22Rv1 (cell line): ENCODE measurements at regions not wholly inside any gene's neighbourhood (a gene's known extent, or its start where the extent isn't known, plus 50 kb on each side); places are given as distances from the start of the nearest gene placed in this dataset.
"Not testable (repeated sequence)": the region's sequence is repeated elsewhere in the genome, so short reads cannot be mapped to it uniquely, and the experiment has no call there.

Source experiments
- H3K27ac ChIP-seq: fragments of 450-650 bp; 2 replicates; pipeline ENCODE4 v1.5.1; 2017
- ZFX ChIP-seq: fragments of 450-650 bp; IDR thresholded peaks from 2 replicates; pipeline ENCODE4 v1.6.1; 2017; ENCODE audit warnings: antibody characterized with exemption, borderline replicate concordance
- TF ChIP-seq, protein P1 (sequence below): fragments of 450-650 bp; IDR thresholded peaks from 2 replicates; pipeline ENCODE4 v1.5.1; 2017; ENCODE audit warnings: mild to moderate bottlenecking

DNA sequence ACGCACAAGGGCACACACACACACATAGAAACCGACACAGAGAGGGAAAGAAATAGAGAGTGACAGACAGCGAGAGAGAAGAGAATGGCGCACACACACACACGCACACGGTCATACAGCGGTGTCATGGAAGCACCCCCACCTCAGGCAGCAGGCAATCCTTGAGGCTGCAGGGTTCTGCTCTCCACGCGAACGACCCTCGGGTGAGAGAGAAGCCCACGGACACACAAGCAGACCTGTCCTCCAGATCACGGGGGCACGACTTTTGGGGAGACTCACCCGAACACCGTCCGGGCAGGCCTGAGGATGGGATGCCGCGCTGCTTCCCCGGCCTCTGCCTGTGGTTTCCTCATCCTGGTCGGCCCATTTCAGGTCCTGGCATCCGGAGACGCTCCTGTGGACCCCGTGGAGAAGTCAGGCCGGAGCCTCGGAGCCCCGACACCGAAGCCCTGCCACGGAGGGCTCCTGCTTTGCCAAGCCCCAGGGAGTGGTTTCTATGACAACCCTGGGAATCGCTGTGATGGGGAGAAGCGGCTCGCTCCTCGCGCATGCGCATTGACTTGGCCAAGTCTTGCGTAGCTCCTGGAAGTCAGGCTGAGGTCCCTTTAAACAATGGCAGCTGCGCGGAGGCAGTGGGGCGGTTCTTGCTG lies 118.2 kb upstream of the KCNJ18 start:
- no peak overlapping the region for H3K27ac ChIP-seq
- TF ChIP-seq, protein P1, sequence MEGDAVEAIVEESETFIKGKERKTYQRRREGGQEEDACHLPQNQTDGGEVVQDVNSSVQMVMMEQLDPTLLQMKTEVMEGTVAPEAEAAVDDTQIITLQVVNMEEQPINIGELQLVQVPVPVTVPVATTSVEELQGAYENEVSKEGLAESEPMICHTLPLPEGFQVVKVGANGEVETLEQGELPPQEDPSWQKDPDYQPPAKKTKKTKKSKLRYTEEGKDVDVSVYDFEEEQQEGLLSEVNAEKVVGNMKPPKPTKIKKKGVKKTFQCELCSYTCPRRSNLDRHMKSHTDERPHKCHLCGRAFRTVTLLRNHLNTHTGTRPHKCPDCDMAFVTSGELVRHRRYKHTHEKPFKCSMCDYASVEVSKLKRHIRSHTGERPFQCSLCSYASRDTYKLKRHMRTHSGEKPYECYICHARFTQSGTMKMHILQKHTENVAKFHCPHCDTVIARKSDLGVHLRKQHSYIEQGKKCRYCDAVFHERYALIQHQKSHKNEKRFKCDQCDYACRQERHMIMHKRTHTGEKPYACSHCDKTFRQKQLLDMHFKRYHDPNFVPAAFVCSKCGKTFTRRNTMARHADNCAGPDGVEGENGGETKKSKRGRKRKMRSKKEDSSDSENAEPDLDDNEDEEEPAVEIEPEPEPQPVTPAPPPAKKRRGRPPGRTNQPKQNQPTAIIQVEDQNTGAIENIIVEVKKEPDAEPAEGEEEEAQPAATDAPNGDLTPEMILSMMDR = no peak
- no peak for TF ChIP-seq ZFX

DNA sequence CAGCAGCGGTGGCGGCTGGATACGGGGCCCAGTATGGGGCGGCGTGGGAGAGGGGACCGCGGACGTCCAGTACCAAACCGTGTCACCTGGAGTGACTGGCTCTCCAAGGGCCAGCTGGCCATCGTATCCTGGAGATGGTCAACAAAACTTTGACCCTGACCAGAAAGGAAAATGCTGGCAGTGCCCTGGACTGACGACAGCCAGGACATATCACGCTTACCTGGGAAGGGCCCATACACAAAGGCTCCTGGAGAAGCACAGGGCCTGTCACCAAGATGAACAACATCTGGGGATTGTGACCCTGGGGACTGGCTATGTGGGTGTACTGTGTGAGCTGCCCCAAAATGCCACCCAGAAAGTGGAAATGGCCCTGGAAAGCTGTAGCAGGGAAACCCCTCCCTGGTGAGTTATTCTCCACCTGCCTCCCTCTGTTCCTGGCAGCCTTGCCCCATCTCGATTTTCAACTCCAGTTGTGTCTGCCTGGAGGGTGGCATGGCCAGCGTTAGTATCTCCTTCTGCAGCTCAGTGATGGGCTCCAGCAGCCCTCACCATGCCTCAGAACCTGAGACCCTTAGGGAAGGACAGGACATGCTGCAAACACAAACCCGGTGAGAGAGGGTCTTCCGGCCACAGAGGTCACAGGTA lies 117.6 kb upstream of the KCNJ18 start:
- H3K27ac ChIP-seq = not testable (repeated sequence)

DNA sequence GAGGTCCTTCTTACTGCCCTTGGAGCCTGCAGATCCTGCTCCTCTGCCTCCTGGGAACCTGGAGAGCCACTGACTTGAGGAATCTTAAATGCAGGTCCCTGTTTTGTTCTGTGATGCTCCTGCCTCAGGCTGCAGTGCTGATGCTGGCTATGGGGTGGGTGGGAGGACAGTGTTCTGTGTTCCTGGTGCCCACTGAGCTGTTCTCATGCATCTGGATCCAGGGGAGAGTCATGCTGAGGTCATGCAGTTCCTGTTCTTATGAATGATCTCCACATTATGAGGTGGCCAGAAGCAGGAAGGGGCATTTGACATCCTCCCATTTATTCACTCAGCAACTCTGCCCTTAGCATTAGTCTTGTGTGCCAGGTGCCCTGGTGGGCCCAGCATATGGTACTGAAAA lies 113.5 kb upstream of the KCNJ18 start:
- not testable (repeated sequence) for H3K27ac ChIP-seq

DNA sequence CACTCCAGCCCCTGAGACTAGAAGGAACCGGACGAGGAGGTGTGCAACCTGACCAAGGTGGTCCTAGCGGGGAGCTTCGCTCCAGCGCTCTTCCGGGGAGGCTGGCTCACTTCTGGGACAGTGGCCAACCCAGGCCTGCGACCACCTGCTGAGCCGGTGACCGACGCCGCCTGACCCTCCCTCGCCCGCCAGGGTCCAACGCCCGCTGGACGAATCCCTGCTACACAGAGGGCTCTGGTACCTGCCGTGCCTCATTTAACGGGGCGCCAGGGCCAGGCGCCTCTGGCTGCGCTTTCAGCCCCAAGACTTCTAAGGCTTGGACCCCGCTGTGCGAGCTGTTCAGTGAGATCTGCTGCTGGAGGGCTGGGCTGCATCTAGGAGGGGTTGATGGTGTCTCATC lies 99.5 kb upstream of the KCNJ18 start:
- no peak overlapping the region for H3K27ac ChIP-seq
- TF ChIP-seq, protein P1 = no peak
- TF ChIP-seq ZFX = no peak

DNA sequence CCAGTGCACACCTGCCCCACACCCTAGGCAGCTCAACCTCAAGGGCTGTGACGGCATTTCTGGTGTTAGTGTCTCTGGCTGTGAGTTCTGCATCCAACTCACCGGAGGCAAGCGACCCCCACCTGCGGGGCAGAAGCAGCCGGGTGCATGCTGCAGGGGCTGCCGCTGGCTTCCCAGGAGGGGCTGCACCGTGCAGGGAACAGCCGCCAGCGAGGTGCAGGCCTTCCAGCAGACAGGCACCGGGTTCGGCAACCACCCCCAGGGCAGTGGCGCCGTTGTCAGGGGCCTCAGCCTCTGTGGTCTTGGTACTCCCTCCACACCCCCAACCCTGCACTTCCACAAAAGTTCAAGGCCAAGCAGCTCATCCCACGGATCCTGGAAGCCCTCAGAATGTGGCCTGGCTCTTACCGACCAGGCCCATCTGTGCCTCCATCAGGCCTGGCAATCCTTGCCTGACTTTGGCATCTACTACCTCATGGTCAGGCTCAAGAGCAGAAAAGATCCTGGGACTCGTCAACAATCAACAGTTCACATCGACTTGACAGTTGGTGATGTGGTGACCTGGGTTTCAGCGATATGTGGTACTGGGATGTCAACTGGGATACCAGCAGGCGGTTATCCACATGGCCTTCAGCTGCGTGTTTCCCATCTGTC lies 98.7 kb upstream of the KCNJ18 start:
- not testable (repeated sequence) for H3K27ac ChIP-seq

DNA sequence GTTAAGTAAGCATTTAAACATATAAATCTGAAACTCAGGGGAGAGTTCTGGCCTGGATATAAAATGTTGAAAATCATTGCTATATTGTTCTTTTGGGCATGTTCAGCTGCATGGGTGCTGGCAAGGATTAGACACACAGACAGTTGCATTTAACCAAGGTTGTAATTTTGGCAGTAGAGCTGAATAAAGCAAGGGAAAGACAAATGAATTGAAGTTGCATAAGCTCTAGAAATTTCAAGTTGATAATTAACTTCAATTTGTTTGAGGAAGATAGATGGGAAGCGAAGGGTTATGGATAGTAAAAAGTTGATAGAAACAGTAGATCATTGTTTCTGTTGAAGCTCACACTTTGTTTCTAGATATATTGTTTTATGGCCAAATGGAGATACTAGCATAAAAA lies 97.2 kb upstream of the KCNJ18 start:
- TF ChIP-seq, protein P1 = no peak
- no peak for TF ChIP-seq ZFX
- H3K27ac ChIP-seq = no peak overlapping the region

DNA sequence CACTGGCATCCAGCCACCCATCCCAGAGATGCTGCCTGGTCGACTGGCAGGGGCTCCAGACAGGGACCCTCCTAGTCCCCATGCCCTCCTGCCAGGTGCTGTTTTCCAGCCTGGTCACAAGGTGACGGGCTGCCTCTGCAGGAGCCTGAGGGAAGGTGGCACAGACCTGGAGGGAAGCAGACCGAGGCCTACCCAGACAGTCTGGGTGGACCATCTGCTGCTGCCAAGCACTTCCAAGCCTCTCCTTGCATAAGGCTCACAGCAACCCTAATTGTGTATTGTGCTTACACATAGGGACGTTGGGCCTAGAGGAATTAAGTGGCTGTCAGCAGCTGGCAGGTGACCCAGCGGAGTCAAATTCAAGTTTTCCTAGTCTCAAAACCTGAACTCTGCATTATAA lies 90.1 kb upstream of the KCNJ18 start:
- H3K27ac ChIP-seq = no peak overlapping the region
- TF ChIP-seq ZFX = no peak
- TF ChIP-seq, protein P1 = no peak

DNA sequence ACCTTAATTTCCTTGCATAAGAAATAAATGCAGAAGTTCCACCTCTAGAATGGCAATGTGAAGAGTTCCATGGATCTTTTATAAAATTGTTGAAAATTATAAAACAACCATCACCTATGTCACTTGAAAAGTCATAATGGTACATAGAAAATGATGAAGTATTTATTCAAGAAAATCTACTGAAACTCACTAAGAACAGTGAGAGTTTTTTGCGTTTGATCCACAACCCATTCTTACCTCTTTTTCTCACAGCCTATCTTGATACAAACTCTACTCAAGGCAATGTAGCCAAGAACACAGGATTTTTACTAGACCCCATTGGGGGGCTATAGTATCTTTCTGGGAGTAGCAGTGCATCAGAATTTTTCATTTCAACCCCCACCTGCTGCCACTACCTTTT lies 89.0 kb upstream of the KCNJ18 start:
- not testable (repeated sequence) for H3K27ac ChIP-seq

DNA sequence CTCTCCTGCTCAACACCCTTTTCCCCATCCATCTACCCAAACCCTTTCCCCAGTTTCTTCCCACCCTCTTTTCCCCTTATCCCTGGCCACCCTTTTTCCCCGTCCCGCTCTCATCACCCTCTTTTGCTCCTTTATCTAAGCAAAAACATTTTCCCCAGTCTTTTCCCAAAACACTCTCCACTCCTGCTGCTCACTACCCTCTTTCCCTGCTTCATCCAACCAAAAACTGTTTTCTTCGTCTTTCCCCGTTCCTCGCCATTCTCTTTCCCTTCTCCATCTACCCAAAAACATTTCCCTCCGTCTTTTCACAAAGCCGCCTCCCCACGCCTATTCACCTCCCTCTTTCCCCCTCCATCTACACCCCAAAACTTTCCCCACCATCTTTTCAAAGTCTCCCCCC lies 80.9 kb upstream of the KCNJ18 start:
- not testable (repeated sequence) for H3K27ac ChIP-seq

DNA sequence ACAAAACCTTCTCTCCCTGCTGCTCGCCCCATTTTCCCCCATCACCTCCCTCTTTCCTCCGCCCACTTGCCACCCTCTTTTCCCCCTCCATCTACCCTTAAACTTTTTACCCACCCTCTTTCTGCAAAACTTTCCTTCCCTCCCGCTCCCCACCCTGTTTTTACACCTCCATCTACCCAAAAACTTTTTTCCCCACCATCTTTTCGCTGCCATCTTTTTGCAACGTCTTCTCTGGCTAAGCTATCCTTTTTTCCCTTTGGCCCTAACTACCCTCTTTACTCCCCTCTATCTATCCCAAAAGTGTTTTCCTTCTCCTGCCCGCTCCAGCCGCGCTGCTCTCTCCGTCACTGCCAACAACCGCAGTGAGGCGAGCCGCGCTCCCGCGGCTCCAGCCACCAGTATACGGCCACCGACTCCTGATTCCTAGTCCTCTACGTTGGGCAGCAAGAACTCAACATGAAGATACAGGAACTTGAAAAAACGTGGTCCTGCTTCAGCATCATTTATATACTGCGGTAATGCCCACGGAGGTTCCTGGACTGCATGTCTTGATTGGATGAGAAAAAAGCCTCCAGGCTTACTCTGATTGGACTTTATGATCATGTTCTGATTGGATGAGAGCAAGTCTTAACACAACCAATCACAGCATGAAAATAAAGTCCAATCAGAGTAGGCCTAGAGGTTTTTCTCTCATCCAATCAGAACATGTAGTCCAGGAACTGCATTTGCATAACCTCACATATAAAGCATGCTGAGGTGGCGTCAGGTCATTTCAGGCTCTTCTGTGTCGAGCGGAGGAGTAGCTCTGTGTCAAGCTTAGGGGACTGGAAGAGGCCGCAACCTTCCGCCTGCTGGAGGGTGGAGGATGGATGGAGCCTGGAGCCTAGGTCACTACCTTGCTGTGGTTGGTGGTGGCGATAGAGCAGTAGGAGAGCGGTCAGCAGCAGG lies 79.9 kb upstream of the KCNJ18 start:
- not testable (repeated sequence) for H3K27ac ChIP-seq
